GM21529 (cell line): ENCODE measurements at regions not wholly inside any gene's neighbourhood (a gene's known extent, or its start where the extent isn't known, plus 50 kb on each side); places are given as distances from the start of the nearest gene placed in this dataset.

Source experiments
- ATAC-seq: cut with Tn5 transposase; IDR thresholded peaks from one replicate; pipeline ENCODE4 v1.9.1; 2021; ENCODE audit not compliant: unreplicated experiment

GRCh38 chr11:135075740-135076139, 663.7 kb upstream of the B3GAT1 start:
- ATAC-seq, result no peak

- ATAC-seq, result no peak
These were observed 662.5 kb upstream of the B3GAT1 start for GRCh38 chr11:135074397-135074998.

GRCh38 chr11:135073870-135074269, 661.8 kb upstream of the B3GAT1 start:
- ATAC-seq, result no peak

GRCh38 chr11:135073381-135073780, 661.3 kb upstream of the B3GAT1 start:
- ATAC-seq, result no peak

- ATAC-seq, result no peak
These were observed 657.8 kb upstream of the B3GAT1 start for GRCh38 chr11:135069890-135070289.

- ATAC-seq, result no peak
These were observed 657.0 kb upstream of the B3GAT1 start for GRCh38 chr11:135069063-135069462.

GRCh38 chr11:135062994-135063393, 651.0 kb upstream of the B3GAT1 start:
- no peak for ATAC-seq

- ATAC-seq, result no peak
These were observed 649.1 kb upstream of the B3GAT1 start for GRCh38 chr11:135061166-135061565.

GRCh38 chr11:135046986-135047385, 634.9 kb upstream of the B3GAT1 start:
- no peak for ATAC-seq

GRCh38 chr11:135046556-135046955, 634.5 kb upstream of the B3GAT1 start:
- ATAC-seq, result no peak

GRCh38 chr11:135043434-135043833, 631.4 kb upstream of the B3GAT1 start:
- no peak for ATAC-seq

GRCh38 chr11:135037828-135038227, 625.8 kb upstream of the B3GAT1 start:
- no peak for ATAC-seq

- no peak for ATAC-seq
These were observed 624.7 kb upstream of the B3GAT1 start for GRCh38 chr11:135036488-135037297.

GRCh38 chr11:135035282-135035681, 623.2 kb upstream of the B3GAT1 start:
- no peak for ATAC-seq

GRCh38 chr11:135033540-135033939, 621.5 kb upstream of the B3GAT1 start:
- no peak for ATAC-seq

- no peak for ATAC-seq
These were observed 619.4 kb upstream of the B3GAT1 start for GRCh38 chr11:135031205-135031989.

- no peak for ATAC-seq
These were observed 615.4 kb upstream of the B3GAT1 start for GRCh38 chr11:135027461-135027860.

- no peak for ATAC-seq
These were observed 611.5 kb upstream of the B3GAT1 start for GRCh38 chr11:135023499-135023898.

GRCh38 chr11:135022454-135022853, 610.4 kb upstream of the B3GAT1 start:
- ATAC-seq, result no peak

- ATAC-seq, result no peak
These were observed 607.9 kb upstream of the B3GAT1 start for GRCh38 chr11:135019899-135020298.

GRCh38 chr11:135019343-135019871, 607.4 kb upstream of the B3GAT1 start:
- ATAC-seq, result no peak

- ATAC-seq, result no peak
These were observed 605.3 kb upstream of the B3GAT1 start for GRCh38 chr11:135017296-135017695.
